Tibial artery (tissue), 4 donors: ENCODE measurements at regions not wholly inside any gene's neighbourhood (a gene's known extent, or its start where the extent isn't known, plus 50 kb on each side); places are given as distances from the start of the nearest gene placed in this dataset.

Experiments
- DNase-seq, 2 donors: peaks; one replicate each; pipeline ENCODE4 v3.0.0-alpha.2; 2019
- H3K27ac ChIP-seq, 2 donors: fragments of 200-600 bp; sonication (generic) in 1 of 2; 1 replicate in 1 of 2; 2 replicates in 1 of 2; pipeline ENCODE4 v1.5.1; 2018 to 2019; ENCODE audit warnings: mild to moderate bottlenecking in 1 of 2
- H3K27me3 ChIP-seq, 2 donors: fragments of 200-600 bp; sonication (generic) in 1 of 2; one replicate each; pipeline versions ENCODE4 v1.5.1 to v1.6.0; 2016 to 2019
- H3K36me3 ChIP-seq, 3 donors: fragments of 200-600 bp; sonication (generic) in 2 of 3; one replicate each; pipeline ENCODE4 v1.5.1; 2016 to 2019; ENCODE audit warnings: mild to moderate bottlenecking in 2 of 3
- H3K4me1 ChIP-seq, 4 donors: fragments of 200-600 bp; sonication (generic) in 2 of 4; 1 replicate in 3 of 4; 2 replicates in 1 of 4; pipeline ENCODE4 v1.5.1; 2016 to 2019
- H3K4me3 ChIP-seq, 2 donors: fragments of 200-600 bp; sonication (generic) in 1 of 2; 1 replicate in 1 of 2; 2 replicates in 1 of 2; pipeline ENCODE4 v1.5.1; 2018 to 2019; ENCODE audit warnings: mild to moderate bottlenecking in 2 of 2
- H3K9me3 ChIP-seq, 3 donors: fragments of 200-600 bp; sonication (generic) in 1 of 3; one replicate each; pipeline ENCODE4 v1.5.1; 2016 to 2019
- CTCF ChIP-seq, 2 experiments: fragments of 200-600 bp in 1 of 2; fragments of 450-650 bp in 1 of 2; IDR thresholded peaks; one replicate each; pipeline ENCODE4 v1.5.1; 2017 to 2019; ENCODE audit warnings: antibody characterized with exemption in 2 of 2, mild to moderate bottlenecking in 1 of 2, moderate library complexity in 1 of 2
- intact Hi-C: fragments of 100-400 bp; cut with DNase I; formaldehyde crosslinking; loops from one replicate; pipeline ENCODE4 v1.15.0; 2023; ENCODE audit warnings: low total_unique reads

- Histone ChIP-seq H3K4me3 (no peak overlapping the region), H3K36me3 (no peaks in the 10 kb centered on the region), H3K4me1 (peaks cover 0 to 23% (median 16%) of the 10 kb centered on the region in 4 donors), H3K9me3 (no peaks in the 10 kb centered on the region), H3K27me3 (peaks cover 0 to 29% of the 10 kb centered on the region in 2 donors), H3K27ac (no peak overlapping the region)
- no peak for TF ChIP-seq CTCF (IDR thresholded peaks at IDR 0.05)
- DNase-seq: no peak
- intact Hi-C loops: no loop called here
These were observed 139.7 kb upstream of the HES1 start for GRCh38 chr3:193996221-193996620.

- H3K36me3 ChIP-seq: no peaks in the 10 kb centered on the region
- H3K27me3 ChIP-seq: peaks cover 0 to 29% of the 10 kb centered on the region in 2 donors
- peaks cover 0 to 23% (median 16%) of the 10 kb centered on the region in 4 donors for H3K4me1 ChIP-seq
- no peaks in the 10 kb centered on the region for H3K9me3 ChIP-seq
- no peak for DNase-seq
- H3K4me3 ChIP-seq: no peak overlapping the region
- intact Hi-C loops: no loop called here
- TF ChIP-seq CTCF (IDR thresholded peaks at IDR 0.05): no peak
- H3K27ac ChIP-seq: no peak overlapping the region
These were observed 139.3 kb upstream of the HES1 start for GRCh38 chr3:193996641-193997089.

GRCh38 chr3:193997228-193998122 lies 138.5 kb upstream of the HES1 start:
- H3K9me3 ChIP-seq: no peaks in the 10 kb centered on the region
- intact Hi-C loops: no loop called here
- no peaks in the 10 kb centered on the region for H3K36me3 ChIP-seq
- peak overlapping the region in 1 of 2 donors; percentile 5 for H3K27ac ChIP-seq
- H3K4me1 ChIP-seq: peaks cover 0 to 28% (median 18%) of the 10 kb centered on the region in 4 donors
- TF ChIP-seq CTCF (IDR thresholded peaks at IDR 0.05): no peak
- no peak overlapping the region for H3K4me3 ChIP-seq
- no peak for DNase-seq
- H3K27me3 ChIP-seq: peaks cover 0 to 29% of the 10 kb centered on the region in 2 donors

- no peak overlapping the region for H3K27ac ChIP-seq
- peaks cover 0 to 29% of the 10 kb centered on the region in 2 donors for H3K27me3 ChIP-seq
- TF ChIP-seq CTCF (IDR thresholded peaks at IDR 0.05): no peak
- H3K9me3 ChIP-seq: no peaks in the 10 kb centered on the region
- no peak overlapping the region for H3K4me3 ChIP-seq
- H3K36me3 ChIP-seq: no peaks in the 10 kb centered on the region
- peaks cover 0 to 32% (median 23%) of the 10 kb centered on the region in 4 donors for H3K4me1 ChIP-seq
- intact Hi-C loops: no loop called here
- no peak for DNase-seq
These were observed 137.9 kb upstream of the HES1 start for GRCh38 chr3:193998123-193998448.

- no peak for DNase-seq
- H3K27me3 ChIP-seq: peaks cover 0 to 23% of the 10 kb centered on the region in 2 donors
- no peaks in the 10 kb centered on the region for H3K9me3 ChIP-seq
- H3K4me1 ChIP-seq: peaks cover 0 to 36% (median 25%) of the 10 kb centered on the region in 4 donors
- no peak for TF ChIP-seq CTCF (IDR thresholded peaks at IDR 0.05)
- H3K27ac ChIP-seq: no peak overlapping the region
- H3K4me3 ChIP-seq: no peak overlapping the region
- H3K36me3 ChIP-seq: no peaks in the 10 kb centered on the region
- intact Hi-C loops: no loop called here
These were observed 137.2 kb upstream of the HES1 start for GRCh38 chr3:193998628-193999195.
